Activated naive CD8-positive, alpha-beta T cell treated with anti-CD3 and anti-CD28 coated beads, Interleukin-2, amount 50 U/mL, for 24 hours (primary cell): ENCODE measurements at regions not wholly inside any gene's neighbourhood (a gene's known extent, or its start where the extent isn't known, plus 50 kb on each side); places are given as distances from the start of the nearest gene placed in this dataset.
"Not testable (repeated sequence)": the region's sequence is repeated elsewhere in the genome, so short reads cannot be mapped to it uniquely, and the experiment has no call there.

Experiments used
- ATAC-seq: fragments of 150-1000 bp; cut with Tn5 transposase; one replicate; pipeline ENCODE4 v1.10.0; 2021
- DNase-seq: peaks from one replicate; pipeline ENCODE4 v3.0.0; 2021
- H3K27ac Mint-ChIP-seq: one replicate; pipeline ENCODE4 v1.8.0; 2021; ENCODE audit warnings: mild to moderate bottlenecking, mixed read lengths
- H3K27me3 Mint-ChIP-seq: one replicate; pipeline ENCODE4 v1.8.0; 2021; ENCODE audit warnings: mixed read lengths
- H3K36me3 Mint-ChIP-seq: one replicate; pipeline ENCODE4 v1.8.0; 2021; ENCODE audit warnings: low read depth, mixed read lengths
- H3K4me1 Mint-ChIP-seq: one replicate; pipeline ENCODE4 v1.8.0; 2021; ENCODE audit warnings: mixed read lengths
- H3K4me3 Mint-ChIP-seq: one replicate; pipeline ENCODE4 v1.8.0; 2021; ENCODE audit warnings: mild to moderate bottlenecking, moderate library complexity, mixed read lengths
- H3K9me3 Mint-ChIP-seq: one replicate; pipeline ENCODE4 v1.8.0; 2021; ENCODE audit warnings: mixed read lengths

DNA sequence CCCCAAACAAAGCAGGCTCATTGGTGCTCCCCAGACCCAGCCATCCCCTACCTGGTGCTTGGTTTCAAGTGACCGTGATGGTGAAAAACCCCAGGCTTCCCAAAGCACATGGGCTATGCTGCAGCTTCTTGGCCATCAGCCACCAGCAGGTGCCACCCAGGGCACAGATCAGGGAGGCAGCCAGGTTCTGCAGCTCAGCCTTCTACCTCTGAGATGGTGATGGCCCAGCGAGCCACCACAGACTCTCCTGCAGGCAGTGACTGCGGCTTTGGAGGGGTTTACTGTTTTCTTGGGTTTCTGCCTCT, 70.0 kb upstream of the ALX4 start:
- Mint-ChIP-seq H3K4me3 (no peak overlapping the region), H3K9me3 (peaks cover 4% of the 10 kb centered on the region), H3K27me3 (peaks cover 16% of the 10 kb centered on the region), H3K27ac (no peak overlapping the region), H3K4me1 (no peaks in the 10 kb centered on the region), H3K36me3 (no peaks in the 10 kb centered on the region)
- DNase-seq (no peak), ATAC-seq (no peak)

DNA sequence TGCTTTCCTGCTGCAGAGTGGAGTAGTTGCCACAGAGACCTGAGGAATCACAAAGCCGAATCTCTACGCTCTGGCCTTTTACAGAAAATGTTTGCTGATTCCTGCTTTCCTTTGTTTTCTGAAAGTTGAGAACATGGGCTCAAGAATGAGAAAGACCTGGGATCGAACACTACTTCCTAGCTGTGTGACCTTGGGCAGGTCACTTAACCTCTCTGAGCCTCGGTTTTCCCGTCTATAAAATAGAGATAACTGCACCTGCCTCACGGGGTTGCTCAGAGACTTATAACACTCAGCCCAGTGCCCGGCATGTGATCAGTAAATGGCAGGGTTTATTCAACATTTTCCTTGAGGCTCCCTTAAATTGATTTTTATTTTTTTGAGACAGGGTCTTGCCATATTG, 70.9 kb upstream of the ALX4 start:
- no peak overlapping the region for H3K4me3 Mint-ChIP-seq
- peaks cover 4% of the 10 kb centered on the region for H3K9me3 Mint-ChIP-seq
- DNase-seq = no peak
- H3K4me1 Mint-ChIP-seq = no peaks in the 10 kb centered on the region
- H3K27ac Mint-ChIP-seq = no peak overlapping the region
- ATAC-seq = no peak
- no peaks in the 10 kb centered on the region for H3K36me3 Mint-ChIP-seq
- peaks cover 16% of the 10 kb centered on the region for H3K27me3 Mint-ChIP-seq

DNA sequence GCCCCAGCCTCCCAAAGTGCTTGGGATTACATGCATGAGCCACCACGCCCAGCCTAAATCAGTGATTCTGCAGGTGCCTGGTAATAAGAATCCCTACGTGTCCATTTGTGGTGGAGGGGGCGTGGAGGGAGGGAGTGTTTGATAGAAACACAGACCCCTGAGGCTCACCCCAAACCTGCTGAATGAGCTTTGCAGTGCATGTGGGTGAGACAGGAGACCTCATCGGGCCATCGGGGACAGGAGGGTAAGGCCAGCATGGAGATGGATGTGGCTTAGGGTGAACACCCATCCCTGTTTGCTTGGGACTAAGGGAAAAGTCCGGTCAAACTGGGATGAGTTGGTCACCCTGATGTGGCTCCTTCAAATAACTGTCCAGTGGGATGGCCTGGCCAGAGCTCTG, 71.3 kb upstream of the ALX4 start:
- no peaks in the 10 kb centered on the region for H3K36me3 Mint-ChIP-seq
- no peak overlapping the region for H3K27ac Mint-ChIP-seq
- no peaks in the 10 kb centered on the region for H3K4me1 Mint-ChIP-seq
- DNase-seq = no peak
- peaks cover 16% of the 10 kb centered on the region for H3K27me3 Mint-ChIP-seq
- no peak overlapping the region for H3K4me3 Mint-ChIP-seq
- no peak for ATAC-seq
- peaks cover 4% of the 10 kb centered on the region for H3K9me3 Mint-ChIP-seq

DNA sequence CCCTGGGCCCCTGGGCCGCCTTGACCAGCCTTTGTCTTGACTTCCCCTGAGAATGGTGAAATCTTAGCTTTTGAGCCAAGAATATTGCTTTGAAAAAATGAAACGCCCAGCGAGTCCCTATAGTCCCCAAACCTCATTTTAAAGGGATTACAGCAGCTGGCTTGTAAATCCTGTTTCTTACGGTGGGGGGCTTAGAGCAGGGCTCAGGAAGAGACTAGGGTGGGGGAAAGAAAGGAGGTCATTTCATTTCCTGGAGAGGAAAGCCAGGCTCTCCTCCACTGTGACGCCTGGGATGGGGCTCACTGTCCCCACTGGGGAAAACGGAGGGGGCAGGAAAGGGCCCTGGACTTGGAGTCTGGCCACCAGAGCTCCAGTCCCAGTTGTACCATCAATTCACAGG, 72.2 kb upstream of the ALX4 start:
- Mint-ChIP-seq H3K27me3 (peaks cover 17% of the 10 kb centered on the region), H3K4me3 (no peak overlapping the region), H3K4me1 (no peaks in the 10 kb centered on the region), H3K9me3 (peaks cover 4% of the 10 kb centered on the region), H3K36me3 (no peaks in the 10 kb centered on the region), H3K27ac (no peak overlapping the region)
- ATAC-seq (no peak), DNase-seq (no peak)

GRCh38 chr11:44382656-44383240, 72.8 kb upstream of the ALX4 start:
- H3K4me3 Mint-ChIP-seq = no peak overlapping the region
- peaks cover 4% of the 10 kb centered on the region for H3K9me3 Mint-ChIP-seq
- DNase-seq (no peak), ATAC-seq (no peak)
- no peak overlapping the region for H3K27ac Mint-ChIP-seq
- H3K4me1 Mint-ChIP-seq = no peaks in the 10 kb centered on the region
- H3K36me3 Mint-ChIP-seq = no peaks in the 10 kb centered on the region
- H3K27me3 Mint-ChIP-seq = peaks cover 19% of the 10 kb centered on the region

- Mint-ChIP-seq H3K9me3 (no peaks in the 10 kb centered on the region), H3K27me3 (peaks cover 19% of the 10 kb centered on the region), H3K36me3 (no peaks in the 10 kb centered on the region), H3K4me1 (no peaks in the 10 kb centered on the region), H3K4me3 (no peak overlapping the region), H3K27ac (no peak overlapping the region)
- no peak for DNase-seq
- ATAC-seq = no peak
Measured at GRCh38 chr11:44383246-44383645, 73.3 kb upstream of the ALX4 start.

- Mint-ChIP-seq H3K4me3 (no peak overlapping the region), H3K27ac (no peak overlapping the region), H3K27me3 (peaks cover 21% of the 10 kb centered on the region), H3K4me1 (no peaks in the 10 kb centered on the region), H3K36me3 (no peaks in the 10 kb centered on the region), H3K9me3 (peaks cover 4% of the 10 kb centered on the region)
- DNase-seq = no peak
- ATAC-seq = no peak
Measured at GRCh38 chr11:44387415-44387814, 77.5 kb upstream of the ALX4 start.

DNA sequence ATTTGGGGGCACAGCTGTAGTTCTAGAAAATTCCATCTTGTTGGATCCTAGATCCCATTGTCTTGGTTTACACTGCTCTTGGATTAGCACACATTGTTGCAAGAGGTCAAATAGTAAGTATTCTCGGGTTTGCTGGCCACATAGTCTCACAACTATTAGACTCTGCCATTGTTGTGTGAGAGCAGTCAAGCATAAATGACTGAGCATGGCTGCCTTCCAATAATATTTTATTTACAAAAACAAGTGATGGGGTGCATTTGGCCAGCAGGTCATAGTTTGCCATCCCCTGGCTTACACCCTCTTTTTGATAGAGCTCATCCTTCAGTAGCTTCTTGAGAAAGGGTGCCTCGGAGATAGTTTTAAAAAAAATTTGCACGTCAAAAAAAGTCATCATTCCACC, 77.9 kb upstream of the ALX4 start:
- Mint-ChIP-seq H3K4me1 (no peaks in the 10 kb centered on the region), H3K9me3 (peaks cover 4% of the 10 kb centered on the region), H3K27ac (no peak overlapping the region), H3K27me3 (peaks cover 17% of the 10 kb centered on the region), H3K4me3 (no peak overlapping the region), H3K36me3 (no peaks in the 10 kb centered on the region)
- DNase-seq = no peak
- no peak for ATAC-seq

DNA sequence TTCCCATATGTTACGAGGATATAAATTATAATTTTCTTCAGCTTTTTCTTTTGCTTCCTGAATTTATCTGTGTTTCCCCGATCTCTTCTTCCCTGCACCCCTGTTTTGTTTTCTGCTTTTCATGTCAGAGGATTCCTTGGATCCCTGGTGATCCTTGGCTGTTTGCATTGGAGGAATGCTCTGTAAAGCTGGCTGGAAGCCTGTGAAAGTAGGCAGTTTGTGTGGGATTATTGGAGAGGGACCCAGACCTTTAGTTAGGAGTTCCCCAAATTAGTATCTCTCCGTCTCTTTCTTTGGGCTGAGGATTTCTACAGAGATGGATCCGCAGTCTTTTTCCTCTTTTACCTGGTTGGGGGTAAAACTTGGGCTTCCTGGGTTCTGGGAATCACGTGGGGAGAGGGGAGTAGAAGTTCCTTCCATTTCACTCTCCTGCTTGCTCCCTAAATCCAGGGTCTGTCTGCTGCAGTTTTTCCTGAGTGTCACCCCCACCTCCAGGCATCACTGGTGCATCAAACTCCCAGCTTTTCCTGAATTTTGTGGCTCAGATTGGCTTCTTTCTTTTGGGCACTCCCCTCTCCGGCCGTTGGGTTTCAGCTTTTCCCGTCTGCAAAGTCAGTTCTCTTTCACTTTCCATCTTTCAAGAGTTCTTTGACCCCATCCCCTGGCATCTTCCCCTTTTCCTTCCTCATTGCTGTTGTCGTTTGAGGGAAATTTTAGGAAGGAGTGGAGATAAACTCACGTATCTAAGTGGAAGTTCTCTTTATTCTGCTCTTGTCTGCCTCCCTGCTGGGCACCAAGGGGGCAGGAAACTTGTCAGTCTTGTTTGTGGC, 79.1 kb upstream of the ALX4 start:
- no peak overlapping the region for H3K4me3 Mint-ChIP-seq
- peaks cover 20% of the 10 kb centered on the region for H3K27me3 Mint-ChIP-seq
- H3K36me3 Mint-ChIP-seq = no peaks in the 10 kb centered on the region
- H3K27ac Mint-ChIP-seq = no peak overlapping the region
- H3K9me3 Mint-ChIP-seq = peaks cover 7% of the 10 kb centered on the region
- H3K4me1 Mint-ChIP-seq = no peaks in the 10 kb centered on the region
- DNase-seq (no peak), ATAC-seq (no peak)

DNA sequence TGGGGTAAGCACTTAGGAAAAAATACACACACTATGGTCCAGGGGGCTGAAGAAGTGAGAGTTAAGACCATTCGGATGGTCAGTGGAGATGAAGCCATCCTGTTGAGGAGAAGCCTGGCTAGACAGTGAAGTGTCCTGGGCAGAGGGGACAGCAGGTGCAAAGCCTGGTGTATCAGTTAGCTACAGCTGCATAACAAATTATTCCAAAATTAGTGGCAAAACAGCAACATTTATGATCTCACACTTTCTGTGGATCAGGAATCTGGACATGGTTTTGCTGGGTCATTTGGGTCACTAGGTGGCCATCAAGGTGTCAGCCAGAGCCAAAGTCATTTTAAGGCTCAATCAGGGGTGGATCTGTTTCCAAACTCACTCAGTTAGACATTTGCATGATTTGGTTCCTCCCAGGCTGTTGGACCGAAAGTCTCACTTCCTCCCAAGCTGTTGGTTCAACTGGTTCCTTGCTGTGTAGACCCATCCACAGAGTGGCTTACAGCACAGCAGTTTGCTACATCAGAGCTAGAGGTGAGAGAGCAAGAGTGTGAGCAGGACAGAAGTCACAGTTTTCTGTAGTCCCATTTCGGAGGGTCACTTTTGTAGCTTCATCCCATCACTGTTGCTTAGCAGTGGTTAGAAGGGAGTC, 80.1 kb upstream of the ALX4 start:
- no peak overlapping the region for H3K27ac Mint-ChIP-seq
- no peak for DNase-seq
- no peaks in the 10 kb centered on the region for H3K4me1 Mint-ChIP-seq
- peaks cover 11% of the 10 kb centered on the region for H3K9me3 Mint-ChIP-seq
- no peaks in the 10 kb centered on the region for H3K36me3 Mint-ChIP-seq
- no peak for ATAC-seq
- H3K27me3 Mint-ChIP-seq = peaks cover 20% of the 10 kb centered on the region
- no peak overlapping the region for H3K4me3 Mint-ChIP-seq

- not testable (repeated sequence) for H3K27ac Mint-ChIP-seq, H3K36me3 Mint-ChIP-seq, DNase-seq, H3K4me1 Mint-ChIP-seq, ATAC-seq, H3K4me3 Mint-ChIP-seq
- H3K9me3 Mint-ChIP-seq = peaks cover 11% of the 10 kb centered on the region
- peaks cover 20% of the 10 kb centered on the region for H3K27me3 Mint-ChIP-seq
Measured at GRCh38 chr11:44391004-44391403, 81.1 kb upstream of the ALX4 start.

GRCh38 chr11:44396746-44397145, 86.8 kb upstream of the ALX4 start:
- not testable (repeated sequence) for H3K27me3 Mint-ChIP-seq

GRCh38 chr11:44397586-44398178, 87.7 kb upstream of the ALX4 start:
- H3K4me3 Mint-ChIP-seq = no peak overlapping the region
- H3K27me3 Mint-ChIP-seq = peaks cover 5% of the 10 kb centered on the region
- H3K27ac Mint-ChIP-seq = no peak overlapping the region
- H3K4me1 Mint-ChIP-seq = no peaks in the 10 kb centered on the region
- DNase-seq (no peak), ATAC-seq (no peak)
- no peaks in the 10 kb centered on the region for H3K36me3 Mint-ChIP-seq
- H3K9me3 Mint-ChIP-seq = peaks cover 7% of the 10 kb centered on the region

More at GRCh38 chr11:44396746-44397145, 86.8 kb upstream of the ALX4 start:
- H3K9me3 Mint-ChIP-seq, DNase-seq, H3K4me3 Mint-ChIP-seq, H3K4me1 Mint-ChIP-seq, ATAC-seq, H3K27ac Mint-ChIP-seq, H3K36me3 Mint-ChIP-seq: not testable (repeated sequence)

GRCh38 chr11:44398266-44399030, 88.5 kb upstream of the ALX4 start:
- Mint-ChIP-seq H3K27ac (no peak overlapping the region), H3K27me3 (peaks cover 5% of the 10 kb centered on the region), H3K4me3 (no peak overlapping the region), H3K9me3 (peaks cover 7% of the 10 kb centered on the region), H3K36me3 (no peaks in the 10 kb centered on the region), H3K4me1 (no peaks in the 10 kb centered on the region)
- DNase-seq (no peak), ATAC-seq (no peak)
